SK-N-SH treated with all-trans-retinoic acid at 6 μM for 48 hours (cell line): ENCODE measurements at regions not wholly inside any gene's neighbourhood (a gene's known extent, or its start where the extent isn't known, plus 50 kb on each side); places are given as distances from the start of the nearest gene placed in this dataset.

Experiments
- CSDC2 ChIP-seq: fragments of 250-450 bp; sonication (Bioruptor Pico); IDR thresholded peaks from 2 replicates; pipeline ENCODE4 v1.5.0; 2020; ENCODE audit warnings: mild to moderate bottlenecking, moderate library complexity
- GLIS3 ChIP-seq: fragments of 250-450 bp; sonication (Bioruptor Pico); IDR thresholded peaks from 2 replicates; pipeline ENCODE4 v1.5.0; 2020; ENCODE audit warnings: mild to moderate bottlenecking, moderate library complexity
- ZC3H10 ChIP-seq: fragments of 250-450 bp; sonication (Bioruptor Pico); IDR thresholded peaks from 2 replicates; pipeline ENCODE4 v1.5.1; 2021; ENCODE audit warnings: mild to moderate bottlenecking, moderate library complexity
- ZFP3 ChIP-seq: fragments of 250-450 bp; sonication (Bioruptor Pico); IDR thresholded peaks from 2 replicates; pipeline ENCODE4 v1.5.0; 2020; ENCODE audit warnings: mild to moderate bottlenecking, moderate library complexity
- ZNF70 ChIP-seq: fragments of 450-650 bp; formaldehyde crosslinking; IDR thresholded peaks from 2 replicates; pipeline ENCODE4 v1.5.0; 2020; ENCODE audit warnings: mild to moderate bottlenecking, moderate library complexity
- TF ChIP-seq, protein P1 (sequence below): fragments of 250-450 bp; sonication (Bioruptor Pico); IDR thresholded peaks from 2 replicates; pipeline ENCODE4 v1.5.0; 2020; ENCODE audit warnings: mild to moderate bottlenecking, moderate library complexity

GRCh38 chr15:78691167-78691850, 50.3 kb upstream of the CHRNB4 start (continued):
- TF ChIP-seq, protein P1, sequence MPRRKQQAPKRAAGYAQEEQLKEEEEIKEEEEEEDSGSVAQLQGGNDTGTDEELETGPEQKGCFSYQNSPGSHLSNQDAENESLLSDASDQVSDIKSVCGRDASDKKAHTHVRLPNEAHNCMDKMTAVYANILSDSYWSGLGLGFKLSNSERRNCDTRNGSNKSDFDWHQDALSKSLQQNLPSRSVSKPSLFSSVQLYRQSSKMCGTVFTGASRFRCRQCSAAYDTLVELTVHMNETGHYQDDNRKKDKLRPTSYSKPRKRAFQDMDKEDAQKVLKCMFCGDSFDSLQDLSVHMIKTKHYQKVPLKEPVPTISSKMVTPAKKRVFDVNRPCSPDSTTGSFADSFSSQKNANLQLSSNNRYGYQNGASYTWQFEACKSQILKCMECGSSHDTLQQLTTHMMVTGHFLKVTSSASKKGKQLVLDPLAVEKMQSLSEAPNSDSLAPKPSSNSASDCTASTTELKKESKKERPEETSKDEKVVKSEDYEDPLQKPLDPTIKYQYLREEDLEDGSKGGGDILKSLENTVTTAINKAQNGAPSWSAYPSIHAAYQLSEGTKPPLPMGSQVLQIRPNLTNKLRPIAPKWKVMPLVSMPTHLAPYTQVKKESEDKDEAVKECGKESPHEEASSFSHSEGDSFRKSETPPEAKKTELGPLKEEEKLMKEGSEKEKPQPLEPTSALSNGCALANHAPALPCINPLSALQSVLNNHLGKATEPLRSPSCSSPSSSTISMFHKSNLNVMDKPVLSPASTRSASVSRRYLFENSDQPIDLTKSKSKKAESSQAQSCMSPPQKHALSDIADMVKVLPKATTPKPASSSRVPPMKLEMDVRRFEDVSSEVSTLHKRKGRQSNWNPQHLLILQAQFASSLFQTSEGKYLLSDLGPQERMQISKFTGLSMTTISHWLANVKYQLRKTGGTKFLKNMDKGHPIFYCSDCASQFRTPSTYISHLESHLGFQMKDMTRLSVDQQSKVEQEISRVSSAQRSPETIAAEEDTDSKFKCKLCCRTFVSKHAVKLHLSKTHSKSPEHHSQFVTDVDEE, result no peak
- TF ChIP-seq ZC3H10, result no peak
- no peak for TF ChIP-seq ZFP3
- TF ChIP-seq ZNF70 (CRISPR knock-in tag), result no peak
- TF ChIP-seq GLIS3 (CRISPR knock-in tag), result no peak
- TF ChIP-seq CSDC2 (CRISPR knock-in tag), result no peak
